SK-N-SH treated with all-trans-retinoic acid at 6 μM for 48 hours (cell line): ENCODE measurements at regions not wholly inside any gene's neighbourhood (a gene's known extent, or its start where the extent isn't known, plus 50 kb on each side); places are given as distances from the start of the nearest gene placed in this dataset.

Source experiments
- ARNTL ChIP-seq: fragments of 450-650 bp; formaldehyde crosslinking; IDR thresholded peaks from 2 replicates; pipeline ENCODE4 v1.5.0; 2020; ENCODE audit warnings: low read depth, mild to moderate bottlenecking, moderate library complexity, borderline replicate concordance
- GLIS3 ChIP-seq: fragments of 250-450 bp; sonication (Bioruptor Pico); IDR thresholded peaks from 2 replicates; pipeline ENCODE4 v1.5.0; 2020; ENCODE audit warnings: mild to moderate bottlenecking, moderate library complexity
- RARB ChIP-seq: fragments of 250-450 bp; sonication (Bioruptor Pico); IDR thresholded peaks from 2 replicates; pipeline ENCODE4 v1.8.0; 2021; ENCODE audit warnings: mild to moderate bottlenecking, moderate library complexity
- TSHZ2 ChIP-seq: fragments of 250-450 bp; sonication (Bioruptor Pico); IDR thresholded peaks from 2 replicates; pipeline ENCODE4 v1.5.0; 2020; ENCODE audit warnings: mild to moderate bottlenecking, moderate library complexity
- ZNF70 ChIP-seq: fragments of 450-650 bp; formaldehyde crosslinking; IDR thresholded peaks from 2 replicates; pipeline ENCODE4 v1.5.0; 2020; ENCODE audit warnings: mild to moderate bottlenecking, moderate library complexity
- TF ChIP-seq, protein P1 (sequence below): fragments of 250-450 bp; sonication (Bioruptor Pico); IDR thresholded peaks from 2 replicates; pipeline ENCODE4 v1.8.0; 2020; ENCODE audit warnings: mild to moderate bottlenecking, moderate library complexity, borderline replicate concordance
- TF ChIP-seq, protein P2 (sequence below): fragments of 250-450 bp; sonication (Bioruptor Pico); IDR thresholded peaks from 2 replicates; pipeline ENCODE4 v1.8.0; 2021; ENCODE audit warnings: low read depth, mild to moderate bottlenecking, moderate library complexity, borderline replicate concordance
- TF ChIP-seq, protein P3 (sequence below): fragments of 250-450 bp; sonication (Bioruptor Pico); IDR thresholded peaks from 2 replicates; pipeline ENCODE4 v1.5.1; 2020; ENCODE audit warnings: low read depth, mild to moderate bottlenecking, moderate library complexity

DNA sequence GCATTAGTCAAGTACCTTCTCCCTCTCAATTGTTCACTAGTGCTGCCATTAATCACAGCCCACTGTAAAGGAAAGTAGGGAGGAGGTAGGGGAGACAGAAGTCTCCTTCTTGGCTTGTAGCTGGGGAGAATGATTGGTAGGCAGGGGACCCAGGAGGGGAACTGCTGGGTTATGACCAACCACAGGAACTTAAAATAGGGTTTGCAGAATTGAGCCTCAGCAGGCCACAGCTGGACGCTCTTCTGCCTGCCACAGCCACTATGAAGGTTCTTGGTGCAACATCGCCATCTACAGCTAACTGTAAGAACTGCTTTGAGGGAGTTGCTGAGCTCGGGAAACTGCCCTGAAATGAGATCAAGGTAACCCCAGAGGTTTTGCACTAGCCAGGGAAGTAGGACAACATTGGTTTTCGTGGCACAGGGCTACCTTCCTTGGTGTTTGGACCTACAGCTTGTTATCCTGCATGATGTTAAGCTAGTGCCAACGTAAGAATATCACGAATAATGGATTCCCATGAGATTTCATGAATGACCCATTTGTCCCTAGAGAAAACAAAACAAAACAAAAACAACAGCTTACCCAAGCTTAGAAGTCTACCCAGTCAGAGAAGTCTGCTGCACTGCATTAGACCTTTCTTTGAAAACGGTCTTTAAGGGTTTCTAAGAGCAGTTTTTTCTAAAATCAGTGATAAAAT lies 787.1 kb upstream of the API5 start:
- TF ChIP-seq TSHZ2 (CRISPR knock-in tag) (no peak), RARB (no peak), ARNTL (CRISPR knock-in tag) (no peak), GLIS3 (CRISPR knock-in tag) (no peak), ZNF70 (no peak)
- TF ChIP-seq, protein P1, sequence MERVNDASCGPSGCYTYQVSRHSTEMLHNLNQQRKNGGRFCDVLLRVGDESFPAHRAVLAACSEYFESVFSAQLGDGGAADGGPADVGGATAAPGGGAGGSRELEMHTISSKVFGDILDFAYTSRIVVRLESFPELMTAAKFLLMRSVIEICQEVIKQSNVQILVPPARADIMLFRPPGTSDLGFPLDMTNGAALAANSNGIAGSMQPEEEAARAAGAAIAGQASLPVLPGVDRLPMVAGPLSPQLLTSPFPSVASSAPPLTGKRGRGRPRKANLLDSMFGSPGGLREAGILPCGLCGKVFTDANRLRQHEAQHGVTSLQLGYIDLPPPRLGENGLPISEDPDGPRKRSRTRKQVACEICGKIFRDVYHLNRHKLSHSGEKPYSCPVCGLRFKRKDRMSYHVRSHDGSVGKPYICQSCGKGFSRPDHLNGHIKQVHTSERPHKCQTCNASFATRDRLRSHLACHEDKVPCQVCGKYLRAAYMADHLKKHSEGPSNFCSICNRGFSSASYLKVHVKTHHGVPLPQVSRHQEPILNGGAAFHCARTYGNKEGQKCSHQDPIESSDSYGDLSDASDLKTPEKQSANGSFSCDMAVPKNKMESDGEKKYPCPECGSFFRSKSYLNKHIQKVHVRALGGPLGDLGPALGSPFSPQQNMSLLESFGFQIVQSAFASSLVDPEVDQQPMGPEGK (CRISPR knock-in tag) = no peak
- TF ChIP-seq, protein P2, sequence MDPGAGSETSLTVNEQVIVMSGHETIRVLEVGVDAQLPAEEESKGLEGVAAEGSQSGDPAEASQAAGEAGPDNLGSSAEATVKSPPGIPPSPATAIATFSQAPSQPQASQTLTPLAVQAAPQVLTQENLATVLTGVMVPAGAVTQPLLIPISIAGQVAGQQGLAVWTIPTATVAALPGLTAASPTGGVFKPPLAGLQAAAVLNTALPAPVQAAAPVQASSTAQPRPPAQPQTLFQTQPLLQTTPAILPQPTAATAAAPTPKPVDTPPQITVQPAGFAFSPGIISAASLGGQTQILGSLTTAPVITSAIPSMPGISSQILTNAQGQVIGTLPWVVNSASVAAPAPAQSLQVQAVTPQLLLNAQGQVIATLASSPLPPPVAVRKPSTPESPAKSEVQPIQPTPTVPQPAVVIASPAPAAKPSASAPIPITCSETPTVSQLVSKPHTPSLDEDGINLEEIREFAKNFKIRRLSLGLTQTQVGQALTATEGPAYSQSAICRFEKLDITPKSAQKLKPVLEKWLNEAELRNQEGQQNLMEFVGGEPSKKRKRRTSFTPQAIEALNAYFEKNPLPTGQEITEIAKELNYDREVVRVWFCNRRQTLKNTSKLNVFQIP (CRISPR knock-in tag) = no peak
- TF ChIP-seq, protein P3, sequence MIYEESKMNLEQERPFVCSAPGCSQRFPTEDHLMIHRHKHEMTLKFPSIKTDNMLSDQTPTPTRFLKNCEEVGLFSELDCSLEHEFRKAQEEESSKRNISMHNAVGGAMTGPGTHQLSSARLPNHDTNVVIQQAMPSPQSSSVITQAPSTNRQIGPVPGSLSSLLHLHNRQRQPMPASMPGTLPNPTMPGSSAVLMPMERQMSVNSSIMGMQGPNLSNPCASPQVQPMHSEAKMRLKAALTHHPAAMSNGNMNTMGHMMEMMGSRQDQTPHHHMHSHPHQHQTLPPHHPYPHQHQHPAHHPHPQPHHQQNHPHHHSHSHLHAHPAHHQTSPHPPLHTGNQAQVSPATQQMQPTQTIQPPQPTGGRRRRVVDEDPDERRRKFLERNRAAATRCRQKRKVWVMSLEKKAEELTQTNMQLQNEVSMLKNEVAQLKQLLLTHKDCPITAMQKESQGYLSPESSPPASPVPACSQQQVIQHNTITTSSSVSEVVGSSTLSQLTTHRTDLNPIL (CRISPR knock-in tag) = no peak
